ENCODE measurements at regions not wholly inside any gene's neighbourhood (a gene's known extent, or its start where the extent isn't known, plus 50 kb on each side); places are given as distances from the start of the nearest gene placed in this dataset.

DNA sequence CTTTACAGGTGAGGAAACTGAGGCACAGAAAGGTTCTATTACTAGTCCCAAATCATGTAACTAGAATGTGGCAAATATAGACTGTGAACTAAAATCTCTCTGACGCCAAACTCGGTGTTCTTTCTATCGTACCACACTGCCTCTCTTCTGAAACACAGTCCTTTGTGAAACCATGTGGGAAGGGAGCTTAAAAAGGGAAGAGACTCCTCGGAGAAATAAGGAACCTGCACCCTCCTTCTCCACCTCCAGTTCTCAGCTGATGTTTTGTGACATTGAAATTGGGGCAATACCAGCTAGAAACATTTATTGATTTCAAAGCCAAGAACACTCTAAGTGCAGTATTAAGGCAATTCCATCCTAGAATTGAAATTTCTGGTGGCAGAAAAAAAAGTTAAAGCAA lies 76.4 kb upstream of the DRD2 start:
- Histone ChIP-seq H3K4me2 (ENCODE audit: low read length) (no peak overlapping the region), H3K27ac (ENCODE audit: low read depth, low read length) (no peak overlapping the region)

DNA sequence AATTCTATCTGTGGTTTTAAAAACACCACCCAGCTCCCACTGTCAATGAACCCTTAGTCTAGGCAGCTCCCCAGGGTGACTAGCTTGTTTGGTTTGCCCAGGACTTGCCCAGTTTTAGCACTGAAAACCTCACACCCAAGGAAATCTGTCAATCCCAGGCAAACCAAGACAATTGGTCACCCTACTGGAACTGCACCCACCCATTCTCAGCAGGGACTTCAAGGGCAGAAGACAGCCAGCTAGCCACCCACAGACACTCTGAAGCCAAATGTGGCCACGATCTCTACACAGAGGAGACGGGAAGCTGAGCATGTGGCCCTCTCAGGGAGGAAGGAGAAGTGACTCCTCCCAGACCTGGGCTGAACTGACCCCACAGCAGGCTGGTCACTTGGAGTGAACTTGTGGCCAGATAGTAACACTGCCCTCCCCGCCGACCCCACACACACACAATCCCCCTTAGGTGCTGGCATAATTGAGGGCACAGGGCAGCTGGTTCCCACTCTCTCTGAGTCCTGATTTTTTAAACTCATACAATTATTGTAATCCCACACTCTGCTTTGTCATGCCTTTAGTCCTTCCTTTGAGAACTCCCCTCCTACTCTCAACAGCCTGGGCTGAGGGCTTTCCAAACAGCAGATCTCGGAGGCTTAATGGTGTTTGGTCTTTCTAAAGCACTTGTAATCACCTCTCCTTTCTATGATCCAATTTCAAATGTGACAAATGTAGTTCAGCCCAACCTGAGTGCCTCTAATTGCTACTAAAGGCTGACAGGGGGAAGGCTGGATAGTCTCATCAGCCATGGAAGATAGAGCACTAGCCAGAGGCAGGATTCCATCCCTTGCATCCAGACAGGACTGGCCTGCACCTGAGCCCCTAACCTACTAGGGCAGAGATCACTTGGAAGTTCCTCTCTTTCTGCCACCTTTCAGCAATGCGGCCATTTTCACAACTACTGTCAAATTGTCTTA lies 74.7 kb upstream of the DRD2 start:
- no peaks in the 10 kb centered on the region for H3K9me3 ChIP-seq (ENCODE audit: control insufficient read depth, insufficient read depth, low read length)
- H3K9me2 ChIP-seq (replicated peaks; ENCODE audit: control insufficient read depth, low read length) = no peaks in the 10 kb centered on the region
- H3K4me2 ChIP-seq (ENCODE audit: low read length) = no peak overlapping the region
- H3K27ac ChIP-seq (ENCODE audit: low read depth, low read length) = no peak overlapping the region
- H3K4me1 ChIP-seq (ENCODE audit: control insufficient read depth, low read length) = peaks cover 14% of the 10 kb centered on the region
- H3K27me3 ChIP-seq (ENCODE audit: control insufficient read depth, low read length) = no peaks in the 10 kb centered on the region; the same call in 1 of the 2 replicates
- H4K20me1 ChIP-seq (ENCODE audit: control insufficient read depth, insufficient read depth, low read depth, low read length) = no peaks in the 10 kb centered on the region
- no peaks in the 10 kb centered on the region for H3K36me3 ChIP-seq (ENCODE audit: control insufficient read depth, low read length)
- H3K79me2 ChIP-seq (ENCODE audit: control insufficient read depth, low read length) = no peaks in the 10 kb centered on the region
- no peak for TF ChIP-seq EZH2phosphoT487 (IDR thresholded peaks at IDR 0.05; ENCODE audit: borderline replicate concordance, low read length)
- TF ChIP-seq, protein P1, sequence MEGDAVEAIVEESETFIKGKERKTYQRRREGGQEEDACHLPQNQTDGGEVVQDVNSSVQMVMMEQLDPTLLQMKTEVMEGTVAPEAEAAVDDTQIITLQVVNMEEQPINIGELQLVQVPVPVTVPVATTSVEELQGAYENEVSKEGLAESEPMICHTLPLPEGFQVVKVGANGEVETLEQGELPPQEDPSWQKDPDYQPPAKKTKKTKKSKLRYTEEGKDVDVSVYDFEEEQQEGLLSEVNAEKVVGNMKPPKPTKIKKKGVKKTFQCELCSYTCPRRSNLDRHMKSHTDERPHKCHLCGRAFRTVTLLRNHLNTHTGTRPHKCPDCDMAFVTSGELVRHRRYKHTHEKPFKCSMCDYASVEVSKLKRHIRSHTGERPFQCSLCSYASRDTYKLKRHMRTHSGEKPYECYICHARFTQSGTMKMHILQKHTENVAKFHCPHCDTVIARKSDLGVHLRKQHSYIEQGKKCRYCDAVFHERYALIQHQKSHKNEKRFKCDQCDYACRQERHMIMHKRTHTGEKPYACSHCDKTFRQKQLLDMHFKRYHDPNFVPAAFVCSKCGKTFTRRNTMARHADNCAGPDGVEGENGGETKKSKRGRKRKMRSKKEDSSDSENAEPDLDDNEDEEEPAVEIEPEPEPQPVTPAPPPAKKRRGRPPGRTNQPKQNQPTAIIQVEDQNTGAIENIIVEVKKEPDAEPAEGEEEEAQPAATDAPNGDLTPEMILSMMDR (IDR thresholded peaks at IDR 0.05; ENCODE audit: low read depth, low read length, poor library complexity, severe bottlenecking) = no peak
- no peaks in the 10 kb centered on the region for H3F3A ChIP-seq (ENCODE audit: control insufficient read depth, insufficient read depth)
- H3K4me3 ChIP-seq (ENCODE audit: low read length) = no peak overlapping the region

More for the DNA sequence above, 76.4 kb upstream of the DRD2 start:
- Histone ChIP-seq H3K9me3 (ENCODE audit: control insufficient read depth, insufficient read depth, low read length) (no peaks in the 10 kb centered on the region), H3K9me2 (replicated peaks; ENCODE audit: control insufficient read depth, low read length) (no peaks in the 10 kb centered on the region), H3K27me3 (ENCODE audit: control insufficient read depth, low read length) (no peaks in the 10 kb centered on the region), H3K4me1 (ENCODE audit: control insufficient read depth, low read length) (peaks cover 22% of the 10 kb centered on the region), H4K20me1 (ENCODE audit: control insufficient read depth, insufficient read depth, low read depth, low read length) (no peaks in the 10 kb centered on the region), H3K4me3 (ENCODE audit: low read length) (no peak overlapping the region), H3K36me3 (ENCODE audit: control insufficient read depth, low read length) (no peaks in the 10 kb centered on the region), H3F3A (ENCODE audit: control insufficient read depth, insufficient read depth) (no peaks in the 10 kb centered on the region), H3K79me2 (ENCODE audit: control insufficient read depth, low read length) (no peaks in the 10 kb centered on the region)
- no peak for TF ChIP-seq EZH2phosphoT487 (IDR thresholded peaks at IDR 0.05; ENCODE audit: borderline replicate concordance, low read length)

DNA sequence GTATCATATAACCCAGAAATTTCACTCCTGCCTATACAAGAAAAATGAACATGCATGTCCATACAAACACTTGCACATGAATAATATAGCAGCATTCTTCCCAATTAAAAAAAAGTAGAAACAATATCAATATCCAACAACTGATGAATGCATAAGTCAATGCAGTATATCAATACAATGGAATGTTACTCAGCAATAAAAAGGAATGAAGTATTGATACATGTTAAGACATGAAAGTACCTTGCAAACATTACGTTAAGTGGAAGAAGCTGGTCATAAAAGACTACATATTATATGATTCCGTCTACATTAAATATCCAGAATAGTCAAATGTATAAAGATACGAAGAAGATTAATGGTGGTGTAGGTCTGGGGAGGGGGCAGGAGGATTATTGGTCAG lies 73.9 kb upstream of the DRD2 start:
- Histone ChIP-seq H3K27me3 (ENCODE audit: control insufficient read depth, low read length) (no peaks in the 10 kb centered on the region; the same call in 1 of the 2 replicates), H3K9me2 (replicated peaks; ENCODE audit: control insufficient read depth, low read length) (no peaks in the 10 kb centered on the region), H3K9me3 (ENCODE audit: control insufficient read depth, insufficient read depth, low read length) (no peaks in the 10 kb centered on the region), H3K79me2 (ENCODE audit: control insufficient read depth, low read length) (no peaks in the 10 kb centered on the region), H4K20me1 (ENCODE audit: control insufficient read depth, insufficient read depth, low read depth, low read length) (no peaks in the 10 kb centered on the region), H3K4me2 (ENCODE audit: low read length) (no peak overlapping the region), H3K4me3 (ENCODE audit: low read length) (no peak overlapping the region), H3F3A (ENCODE audit: control insufficient read depth, insufficient read depth) (no peaks in the 10 kb centered on the region), H3K4me1 (ENCODE audit: control insufficient read depth, low read length) (peaks cover 5% of the 10 kb centered on the region), H3K27ac (ENCODE audit: low read depth, low read length) (no peak overlapping the region), H3K36me3 (ENCODE audit: control insufficient read depth, low read length) (no peaks in the 10 kb centered on the region)
- TF ChIP-seq, protein P1 (IDR thresholded peaks at IDR 0.05; ENCODE audit: low read depth, low read length, poor library complexity, severe bottlenecking) = no peak
- TF ChIP-seq EZH2phosphoT487 (IDR thresholded peaks at IDR 0.05; ENCODE audit: borderline replicate concordance, low read length) = no peak

DNA sequence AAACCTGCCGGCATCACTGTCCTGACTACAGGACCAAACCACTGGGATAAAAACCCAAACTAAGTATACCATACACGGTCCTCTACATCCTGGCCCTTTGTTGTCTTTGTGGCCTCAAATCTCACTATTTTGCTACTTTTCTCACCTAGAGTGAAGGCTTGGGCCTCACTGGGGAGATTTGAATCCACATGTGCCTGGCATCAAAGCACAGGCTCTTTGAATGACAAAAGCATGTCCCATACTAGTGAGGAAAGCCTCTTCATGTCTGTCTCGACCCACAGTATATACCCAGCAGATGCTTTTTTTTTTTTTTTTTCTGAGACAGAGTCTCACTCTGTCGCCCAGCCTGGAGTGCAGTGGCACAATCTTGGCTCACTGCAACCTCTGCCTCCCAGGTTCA lies 72.5 kb upstream of the DRD2 start:
- no peaks in the 10 kb centered on the region for H3F3A ChIP-seq (ENCODE audit: control insufficient read depth, insufficient read depth)
- H3K4me3 ChIP-seq (ENCODE audit: low read length) = no peak overlapping the region
- TF ChIP-seq EZH2phosphoT487 (IDR thresholded peaks at IDR 0.05; ENCODE audit: borderline replicate concordance, low read length) = no peak
- TF ChIP-seq, protein P1 (IDR thresholded peaks at IDR 0.05; ENCODE audit: low read depth, low read length, poor library complexity, severe bottlenecking) = no peak
- no peaks in the 10 kb centered on the region for H3K9me2 ChIP-seq (replicated peaks; ENCODE audit: control insufficient read depth, low read length)
- no peaks in the 10 kb centered on the region for H4K20me1 ChIP-seq (ENCODE audit: control insufficient read depth, insufficient read depth, low read depth, low read length)
- H3K4me1 ChIP-seq (ENCODE audit: control insufficient read depth, low read length) = no peaks in the 10 kb centered on the region
- H3K36me3 ChIP-seq (ENCODE audit: control insufficient read depth, low read length) = no peaks in the 10 kb centered on the region
- H3K79me2 ChIP-seq (ENCODE audit: control insufficient read depth, low read length) = no peaks in the 10 kb centered on the region
- H3K4me2 ChIP-seq (ENCODE audit: low read length) = no peak overlapping the region
- no peaks in the 10 kb centered on the region; the same call in 1 of the 2 replicates for H3K27me3 ChIP-seq (ENCODE audit: control insufficient read depth, low read length)
- no peak overlapping the region for H3K27ac ChIP-seq (ENCODE audit: low read depth, low read length)
- H3K9me3 ChIP-seq (ENCODE audit: control insufficient read depth, insufficient read depth, low read length) = no peaks in the 10 kb centered on the region
